GM12872 (cell line): ENCODE measurements at regions not wholly inside any gene's neighbourhood (a gene's known extent, or its start where the extent isn't known, plus 50 kb on each side); places are given as distances from the start of the nearest gene placed in this dataset.

Experiments
- TF ChIP-seq, protein P1 (sequence below): IDR thresholded peaks from 3 replicates; pipeline ENCODE4 v1.5.1; 2011; ENCODE audit warnings: low read depth, mild to moderate bottlenecking, low read length, moderate library complexity; ENCODE audit not compliant: insufficient read depth

DNA sequence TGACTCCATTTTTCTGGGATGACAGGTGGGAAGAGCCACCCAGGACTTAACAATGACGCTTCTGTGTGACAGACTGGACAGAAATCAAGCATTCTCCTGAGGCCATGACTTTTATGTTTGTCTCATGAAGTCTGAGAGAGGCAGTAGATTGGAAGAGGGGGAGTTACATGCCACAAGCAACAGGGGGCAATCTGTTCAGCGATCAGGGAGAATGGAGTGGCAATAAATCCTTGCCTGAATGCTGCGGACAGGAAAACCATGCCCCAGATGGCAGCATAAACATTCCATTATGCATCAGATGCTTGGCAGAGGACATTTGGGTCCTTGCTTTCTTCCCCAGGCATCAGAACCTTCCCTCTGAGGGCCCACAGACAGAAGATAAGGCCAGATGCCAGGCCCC, 312.4 kb upstream of the DIPK2B start:
- TF ChIP-seq, protein P1, sequence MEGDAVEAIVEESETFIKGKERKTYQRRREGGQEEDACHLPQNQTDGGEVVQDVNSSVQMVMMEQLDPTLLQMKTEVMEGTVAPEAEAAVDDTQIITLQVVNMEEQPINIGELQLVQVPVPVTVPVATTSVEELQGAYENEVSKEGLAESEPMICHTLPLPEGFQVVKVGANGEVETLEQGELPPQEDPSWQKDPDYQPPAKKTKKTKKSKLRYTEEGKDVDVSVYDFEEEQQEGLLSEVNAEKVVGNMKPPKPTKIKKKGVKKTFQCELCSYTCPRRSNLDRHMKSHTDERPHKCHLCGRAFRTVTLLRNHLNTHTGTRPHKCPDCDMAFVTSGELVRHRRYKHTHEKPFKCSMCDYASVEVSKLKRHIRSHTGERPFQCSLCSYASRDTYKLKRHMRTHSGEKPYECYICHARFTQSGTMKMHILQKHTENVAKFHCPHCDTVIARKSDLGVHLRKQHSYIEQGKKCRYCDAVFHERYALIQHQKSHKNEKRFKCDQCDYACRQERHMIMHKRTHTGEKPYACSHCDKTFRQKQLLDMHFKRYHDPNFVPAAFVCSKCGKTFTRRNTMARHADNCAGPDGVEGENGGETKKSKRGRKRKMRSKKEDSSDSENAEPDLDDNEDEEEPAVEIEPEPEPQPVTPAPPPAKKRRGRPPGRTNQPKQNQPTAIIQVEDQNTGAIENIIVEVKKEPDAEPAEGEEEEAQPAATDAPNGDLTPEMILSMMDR = no peak

DNA sequence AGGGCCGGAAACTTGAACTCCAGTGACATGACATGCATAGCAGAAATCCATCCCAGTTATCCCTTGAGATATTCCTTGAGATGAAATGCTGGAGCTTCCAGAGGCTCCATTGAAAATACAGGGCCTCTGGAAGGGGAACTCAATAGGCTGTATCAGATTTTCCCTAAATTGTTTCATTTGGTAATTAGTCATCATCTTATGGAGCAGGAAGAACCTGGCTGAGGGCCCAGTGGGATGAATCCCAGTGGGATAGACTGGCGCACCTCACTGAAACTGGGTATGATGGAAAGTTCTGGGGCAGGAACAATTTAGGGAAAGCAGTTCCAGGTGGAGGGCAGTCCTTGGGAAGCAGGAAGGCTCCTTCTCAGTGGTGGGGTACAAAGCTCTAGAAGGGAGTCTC, 307.8 kb upstream of the DIPK2B start:
- TF ChIP-seq, protein P1 = no peak

DNA sequence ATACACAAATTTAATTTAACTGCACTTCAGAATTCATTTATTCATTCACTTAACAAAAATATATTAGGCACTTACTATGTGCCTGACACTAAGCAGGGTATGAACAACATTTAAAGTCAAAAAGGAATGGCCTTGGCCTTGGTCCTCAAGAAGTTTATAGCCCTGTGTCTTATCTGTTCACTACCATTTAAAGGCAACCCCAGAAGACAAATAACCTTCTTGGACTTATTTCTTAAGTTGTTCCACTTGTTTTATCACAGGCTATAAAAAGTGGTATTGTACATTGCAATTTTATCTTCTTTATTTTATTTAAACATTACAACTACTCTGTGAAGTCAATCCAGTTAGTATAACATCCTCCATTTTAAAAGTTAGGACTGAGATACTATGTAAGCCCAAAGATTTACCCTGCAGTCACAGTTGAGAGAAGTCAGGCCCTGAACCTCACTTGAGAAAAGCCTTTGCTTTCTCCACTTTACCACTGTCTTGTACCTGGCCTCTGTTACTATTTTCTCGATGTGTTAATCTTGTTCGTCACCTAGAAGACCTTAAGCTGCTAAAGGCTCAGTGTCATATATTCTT, 305.6 kb upstream of the DIPK2B start:
- TF ChIP-seq, protein P1 = no peak

DNA sequence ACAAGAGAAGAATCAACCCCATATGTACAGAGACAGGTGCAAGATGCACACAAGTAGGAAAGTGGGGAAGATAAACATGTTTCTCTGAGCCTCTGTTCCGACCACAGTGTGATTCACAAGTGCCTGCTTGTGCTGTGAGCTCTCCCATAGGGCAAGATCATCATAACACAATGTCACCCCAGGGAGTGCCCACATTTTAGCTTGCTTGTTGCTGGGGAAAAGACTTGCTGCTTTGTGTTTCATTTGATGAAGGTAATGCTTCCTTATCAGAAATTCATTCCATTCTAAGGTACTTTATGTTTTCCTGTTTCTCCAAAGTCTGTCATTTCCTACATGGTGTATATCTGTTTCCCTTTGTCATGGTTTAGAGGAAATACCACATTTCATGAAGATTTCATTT, 304.5 kb upstream of the DIPK2B start:
- TF ChIP-seq, protein P1 = no peak

DNA sequence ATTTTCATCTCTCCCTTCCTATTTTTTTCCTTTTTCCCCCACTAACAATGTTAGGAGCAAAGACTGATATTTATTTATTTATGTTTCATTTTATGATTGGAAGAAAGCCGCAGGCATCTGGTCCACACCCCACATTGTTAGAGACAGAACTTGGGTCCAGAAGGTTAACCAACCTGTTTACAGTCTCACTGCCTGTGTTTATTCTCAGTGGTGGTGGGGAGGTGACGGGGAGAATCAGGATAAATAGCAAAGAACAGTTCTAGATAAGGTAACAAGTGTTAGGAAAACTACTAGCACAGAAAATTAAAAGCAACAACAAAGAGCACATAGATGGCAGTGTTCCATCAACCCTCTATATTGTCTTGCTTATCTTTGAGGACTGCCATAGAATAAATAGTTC, 301.7 kb upstream of the DIPK2B start:
- TF ChIP-seq, protein P1 = no peak

DNA sequence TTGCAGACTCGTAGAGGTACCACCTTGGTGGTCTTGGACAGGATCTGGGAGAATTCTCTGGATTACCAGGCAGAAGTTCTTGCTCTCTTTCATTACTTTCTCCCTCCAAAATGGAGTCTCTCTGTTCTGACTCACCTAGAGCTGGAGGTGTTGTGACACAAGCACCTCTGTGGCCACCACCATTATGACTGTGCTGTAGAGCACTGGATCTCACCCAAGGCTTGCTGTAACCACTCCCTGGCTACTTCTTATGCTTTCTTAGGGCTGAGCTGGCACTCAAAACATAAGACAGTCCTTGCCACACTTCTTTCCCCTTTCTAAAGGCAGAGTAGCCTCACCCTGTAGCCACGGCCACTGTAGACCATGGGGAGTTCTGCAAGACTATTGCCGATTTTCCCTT, 296.6 kb upstream of the DIPK2B start:
- TF ChIP-seq, protein P1 = no peak

DNA sequence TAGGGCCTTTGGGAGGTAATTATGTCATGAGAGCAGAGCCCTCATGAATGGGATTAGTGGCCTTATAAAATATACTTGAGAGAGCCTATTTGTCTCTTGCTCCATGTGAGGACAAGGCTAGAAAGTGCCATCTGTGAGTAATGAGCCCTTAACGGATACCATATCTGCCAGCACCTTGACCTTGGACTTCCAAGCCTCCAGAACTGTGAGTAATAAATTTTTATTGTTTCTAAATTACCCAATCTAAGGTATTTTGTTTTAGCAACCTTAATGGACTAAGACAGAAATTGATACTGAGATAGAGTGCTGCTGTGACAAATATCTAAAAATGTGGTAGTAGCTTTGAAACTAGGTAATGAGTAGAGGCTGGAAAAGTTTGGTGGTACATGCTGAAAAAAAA, 285.0 kb upstream of the DIPK2B start:
- TF ChIP-seq, protein P1 = no peak
